ENCODE measurements at regions not wholly inside any gene's neighbourhood (a gene's known extent, or its start where the extent isn't known, plus 50 kb on each side); places are given as distances from the start of the nearest gene placed in this dataset.

GRCh38 chr1:64343823-64344190 lies 126.1 kb upstream of the CACHD1 start:
- no peak for TF ChIP-seq CTCF (IDR thresholded peaks at IDR 0.05)
- TF ChIP-seq EZH2 (IDR thresholded peaks at IDR 0.05; ENCODE audit: borderline replicate concordance, insufficient read depth, low read depth, low read length, poor library complexity, severe bottlenecking) = no peak
